Neuronal stem cell (in vitro differentiated cells): ENCODE measurements at regions not wholly inside any gene's neighbourhood (a gene's known extent, or its start where the extent isn't known, plus 50 kb on each side); places are given as distances from the start of the nearest gene placed in this dataset.

Experiments used
- DNase-seq: peaks from one replicate; pipeline ENCODE4 v3.0.0-alpha.2; 2013; ENCODE audit warnings: low spot score
- H2AFZ ChIP-seq: one replicate; pipeline ENCODE4 v1.6.1; 2013; ENCODE audit warnings: mild to moderate bottlenecking, low read length, inconsistent platforms
- H2AK5ac ChIP-seq: 2 replicates; pipeline ENCODE4 v1.6.1; 2013; ENCODE audit warnings: low read depth, mild to moderate bottlenecking, inconsistent platforms, low read length, moderate library complexity, mixed read lengths
- H2BK120ac ChIP-seq: 2 replicates; pipeline ENCODE4 v1.6.1; 2013; ENCODE audit warnings: low read depth, mild to moderate bottlenecking, inconsistent platforms, low read length, moderate library complexity, mixed read lengths
- H2BK12ac ChIP-seq: one replicate; pipeline ENCODE4 v1.6.1; 2013; ENCODE audit warnings: low read length, inconsistent platforms
- H2BK15ac ChIP-seq: 2 replicates; pipeline ENCODE4 v1.6.1; 2013; ENCODE audit warnings: mild to moderate bottlenecking, low read length, inconsistent platforms, mixed read lengths
- H2BK5ac ChIP-seq: one replicate; pipeline ENCODE4 v1.6.1; 2013; ENCODE audit warnings: inconsistent platforms, mild to moderate bottlenecking, low read length, moderate library complexity
- H3K14ac ChIP-seq: one replicate; pipeline ENCODE4 v1.6.1; 2013; ENCODE audit warnings: low read length, inconsistent platforms
- H3K18ac ChIP-seq: 2 replicates; pipeline ENCODE4 v1.6.1; 2013; ENCODE audit warnings: low read length, inconsistent platforms
- H3K23ac ChIP-seq: 2 replicates; pipeline ENCODE4 v1.6.1; 2013; ENCODE audit warnings: low read depth, mild to moderate bottlenecking, mixed read lengths, low read length, inconsistent platforms; ENCODE audit not compliant: poor library complexity
- H3K27ac ChIP-seq: replicated peaks from 3 replicates; pipeline ENCODE4 v1.5.1; 2013; ENCODE audit warnings: low read length, inconsistent platforms
- H3K27me3 ChIP-seq, 3 experiments: 2 replicates each; pipeline ENCODE4 v1.6.1; 2013; ENCODE audit warnings: low read length in 3 of 3, mild to moderate bottlenecking in 2 of 3, inconsistent platforms in 1 of 3, low read depth in 1 of 3, mixed read lengths in 1 of 3, moderate library complexity in 1 of 3; ENCODE audit not compliant: control insufficient read depth in 3 of 3, insufficient read depth in 3 of 3
- H3K36me3 ChIP-seq, 2 donors: replicated peaks in 1 of 2; 2 replicates each; pipeline ENCODE4 v1.6.1; 2013; ENCODE audit warnings: low read length in 2 of 2; ENCODE audit not compliant: control insufficient read depth in 2 of 2, insufficient read depth in 2 of 2
- H3K4ac ChIP-seq: 2 replicates; pipeline ENCODE4 v1.6.1; 2013; ENCODE audit warnings: inconsistent platforms, mild to moderate bottlenecking, low read length, moderate library complexity
- H3K4me1 ChIP-seq, 2 donors: 1 replicate in 1 of 2; 2 replicates in 1 of 2; pipeline ENCODE4 v1.6.1; 2013; ENCODE audit warnings: low read length in 2 of 2, low read depth in 1 of 2; ENCODE audit not compliant: control insufficient read depth in 2 of 2, insufficient read depth in 1 of 2
- H3K4me2 ChIP-seq: one replicate; pipeline ENCODE4 v1.6.1; 2013; ENCODE audit warnings: mild to moderate bottlenecking, low read length, inconsistent platforms; ENCODE audit not compliant: insufficient read depth, poor library complexity, severe bottlenecking
- H3K4me3 ChIP-seq, 2 donors: 2 replicates each; pipeline ENCODE4 v1.5.1; 2013; ENCODE audit warnings: low read length in 2 of 2, mild to moderate bottlenecking in 2 of 2, inconsistent platforms in 1 of 2, moderate library complexity in 1 of 2
- H3K79me1 ChIP-seq: one replicate; pipeline ENCODE4 v1.6.1; 2013; ENCODE audit warnings: low read depth, mild to moderate bottlenecking, inconsistent platforms, low read length, moderate library complexity
- H3K9ac ChIP-seq: one replicate; pipeline ENCODE4 v1.6.1; 2013; ENCODE audit warnings: mild to moderate bottlenecking, low read depth, low read length, inconsistent platforms; ENCODE audit not compliant: poor library complexity
- H3K9me3 ChIP-seq, 2 donors: replicated peaks in 1 of 2; 2 replicates each; pipeline versions ENCODE3 to v1.6.1; 2013; ENCODE audit warnings: low read length in 2 of 2, mild to moderate bottlenecking in 2 of 2, inconsistent platforms in 1 of 2, low read depth in 1 of 2, mixed read lengths in 1 of 2, moderate library complexity in 1 of 2; ENCODE audit not compliant: control insufficient read depth in 2 of 2, insufficient read depth in 1 of 2
- H4K8ac ChIP-seq: one replicate; pipeline ENCODE4 v1.6.1; 2013; ENCODE audit warnings: low read depth, mild to moderate bottlenecking, inconsistent platforms, low read length, moderate library complexity
- H4K91ac ChIP-seq: one replicate; pipeline ENCODE4 v1.6.1; 2013; ENCODE audit warnings: low read length, low read depth, mild to moderate bottlenecking, inconsistent platforms; ENCODE audit not compliant: poor library complexity
- WGBS, 2 donors: extraction: QIAGEN DNeasy Blood & Tissue Kit; methylation state at CpG; one replicate each; pipeline ENCODE4 v1.1.7; 2013; ENCODE audit warnings: missing lambda C conversion rate in 2 of 2, mixed read lengths in 1 of 2; ENCODE audit not compliant: insufficient read length in 2 of 2, insufficient replicate concordance in 1 of 2; ENCODE audit errors: extremely low coverage in 2 of 2; 5-methylcytosine and 5-hydroxymethylcytosine counted together

DNA sequence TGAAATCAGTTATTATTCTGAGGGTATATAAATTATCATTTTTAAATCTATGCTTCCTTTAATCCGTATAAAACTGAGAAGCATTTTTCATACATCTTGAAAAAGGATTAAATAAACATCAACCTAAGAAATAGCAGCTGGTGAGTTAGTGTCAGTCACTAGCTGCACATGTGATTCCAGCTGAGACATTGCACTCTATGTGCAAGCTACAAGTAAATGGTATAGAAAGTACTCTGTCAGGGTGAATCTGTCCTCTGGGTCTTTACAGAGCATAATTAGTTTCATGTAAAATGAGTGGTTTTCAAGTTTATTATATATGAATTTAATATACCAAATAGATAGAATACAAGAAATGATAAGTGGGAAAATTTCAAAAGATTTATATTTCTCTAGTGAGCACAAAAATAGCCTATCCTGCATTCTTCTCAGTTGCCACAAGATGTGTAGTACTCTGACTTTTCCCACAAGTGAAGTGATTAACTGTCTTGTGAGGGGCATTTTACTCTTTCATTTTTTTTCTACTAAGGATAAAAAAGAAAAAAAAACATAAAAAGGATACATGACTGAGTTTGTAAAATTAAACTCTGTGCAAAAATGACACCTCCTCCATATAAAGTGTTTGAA is 1372.1 kb downstream of the PCDH9 start:
- H3K18ac ChIP-seq = no peak overlapping the region
- no peak overlapping the region for H3K4ac ChIP-seq
- H2AK5ac ChIP-seq = no peak overlapping the region
- H2BK15ac ChIP-seq = no peak overlapping the region
- no peaks in the 10 kb centered on the region for H3K27me3 ChIP-seq
- H2BK12ac ChIP-seq = no peak overlapping the region
- no peak for DNase-seq
- WGBS, 2 donors = no CpG with 5 or more reads among the region's 1 CpG
- no peak overlapping the region for H2BK5ac ChIP-seq
- H3K9ac ChIP-seq = no peak overlapping the region
- H3K4me1 ChIP-seq = no peaks in the 10 kb centered on the region
- H4K8ac ChIP-seq = no peak overlapping the region
- H2BK120ac ChIP-seq = no peak overlapping the region
- H3K36me3 ChIP-seq = no peaks in the 10 kb centered on the region
- H3K23ac ChIP-seq = no peak overlapping the region
- H3K4me3 ChIP-seq = no peak overlapping the region
- H2AFZ ChIP-seq = no peak overlapping the region
- H3K79me1 ChIP-seq = no peaks in the 10 kb centered on the region
- no peak overlapping the region for H3K27ac ChIP-seq
- H3K14ac ChIP-seq = no peak overlapping the region
- H3K4me2 ChIP-seq = no peak overlapping the region
- H4K91ac ChIP-seq = no peak overlapping the region
- H3K9me3 ChIP-seq = no peaks in the 10 kb centered on the region

DNA sequence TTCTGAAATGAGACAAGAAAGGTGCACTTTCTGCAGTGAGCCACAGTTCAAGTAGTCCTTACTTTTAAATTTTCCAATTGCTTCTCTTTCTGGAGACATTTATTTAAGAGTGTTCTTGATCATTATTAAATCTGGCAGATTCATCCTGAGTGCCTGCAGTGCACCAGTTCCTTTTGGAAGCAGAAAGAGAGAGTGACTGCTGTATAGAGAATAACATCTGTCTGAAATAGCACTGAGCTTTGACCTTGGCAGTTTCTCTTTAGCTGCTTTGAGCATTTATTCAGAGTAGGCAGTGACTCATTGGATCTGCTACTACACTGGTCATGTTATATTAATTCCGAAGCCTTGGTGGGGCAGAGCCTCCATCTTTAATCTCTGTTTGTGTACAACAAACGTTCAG is 1373.7 kb downstream of the PCDH9 start:
- Histone ChIP-seq H2BK12ac (no peak overlapping the region), H3K9ac (no peak overlapping the region), H4K8ac (no peak overlapping the region), H2BK120ac (no peak overlapping the region), H2BK5ac (no peak overlapping the region), H3K27ac (no peak overlapping the region), H3K4ac (no peak overlapping the region), H2AFZ (no peak overlapping the region), H3K4me3 (no peak overlapping the region), H3K27me3 (no peaks in the 10 kb centered on the region), H4K91ac (no peak overlapping the region), H3K36me3 (no peaks in the 10 kb centered on the region), H3K79me1 (no peaks in the 10 kb centered on the region), H3K4me2 (no peak overlapping the region), H3K14ac (no peak overlapping the region), H2AK5ac (no peak overlapping the region), H3K9me3 (no peaks in the 10 kb centered on the region), H3K18ac (no peak overlapping the region), H3K4me1 (no peaks in the 10 kb centered on the region), H2BK15ac (no peak overlapping the region), H3K23ac (no peak overlapping the region)
- no peak for DNase-seq
- WGBS, 2 donors = no CpG with 5 or more reads among the region's 2 CpGs

DNA sequence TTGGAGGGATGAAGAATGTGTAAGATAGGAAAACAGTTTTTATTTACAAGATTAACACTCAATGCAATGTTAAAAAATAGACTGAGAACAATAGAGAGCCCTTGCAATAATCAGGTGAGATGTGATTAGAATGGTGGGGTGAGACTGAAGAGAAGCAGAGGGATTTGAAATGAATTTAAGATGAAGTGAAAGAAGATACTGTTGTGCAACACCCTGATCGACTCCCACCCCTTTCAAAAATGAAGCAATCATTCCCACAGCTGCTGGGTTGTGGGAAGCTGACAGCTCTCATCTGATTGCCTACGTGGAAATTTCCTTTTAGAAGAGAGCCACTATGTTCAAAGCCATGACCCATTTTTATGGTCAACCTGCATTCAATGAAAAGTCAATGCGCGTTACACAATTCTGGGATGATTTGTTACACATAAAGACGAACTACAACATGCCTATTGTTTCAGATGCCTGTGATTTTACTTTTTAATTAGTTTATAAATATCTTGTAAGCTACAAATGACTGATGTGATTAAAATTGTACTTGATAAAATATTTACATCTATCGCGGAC is 1374.8 kb downstream of the PCDH9 start:
- Histone ChIP-seq H2AFZ (no peak overlapping the region), H3K4ac (no peak overlapping the region), H3K27me3 (no peaks in the 10 kb centered on the region), H3K18ac (no peak overlapping the region), H3K14ac (no peak overlapping the region), H2BK12ac (no peak overlapping the region), H3K27ac (no peak overlapping the region), H3K36me3 (no peaks in the 10 kb centered on the region), H3K4me1 (no peaks in the 10 kb centered on the region), H3K4me2 (no peak overlapping the region), H3K79me1 (no peaks in the 10 kb centered on the region), H3K23ac (no peak overlapping the region), H3K9me3 (no peaks in the 10 kb centered on the region), H3K4me3 (no peak overlapping the region), H4K8ac (no peak overlapping the region), H4K91ac (no peak overlapping the region), H2AK5ac (no peak overlapping the region), H3K9ac (no peak overlapping the region), H2BK15ac (no peak overlapping the region), H2BK5ac (no peak overlapping the region), H2BK120ac (no peak overlapping the region)
- no CpG with 5 or more reads among the region's 7 CpGs for WGBS, 2 donors
- DNase-seq = no peak

DNA sequence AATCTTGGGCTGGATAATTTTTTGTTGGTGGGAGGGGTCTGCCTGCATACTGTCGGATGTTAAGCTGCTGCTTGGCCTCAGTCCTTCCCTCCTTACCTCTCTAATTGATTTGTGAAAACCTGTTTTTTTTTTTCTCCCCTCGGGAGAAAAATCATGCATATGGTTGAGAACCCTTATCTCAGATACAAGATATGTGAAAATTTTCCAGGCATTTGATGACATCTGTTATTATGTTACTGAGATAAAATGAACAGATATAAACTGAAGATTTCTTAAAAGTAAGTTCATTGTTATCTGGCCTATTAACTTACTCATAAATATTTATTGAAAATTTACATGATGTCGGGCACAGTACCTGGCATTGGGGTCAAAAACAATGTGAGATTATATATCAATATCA is 1375.7 kb downstream of the PCDH9 start:
- Histone ChIP-seq H3K79me1 (no peaks in the 10 kb centered on the region), H2AK5ac (no peak overlapping the region), H3K4me3 (no peak overlapping the region), H3K9ac (no peak overlapping the region), H3K9me3 (no peaks in the 10 kb centered on the region), H3K27me3 (no peaks in the 10 kb centered on the region), H3K4ac (no peak overlapping the region), H3K23ac (no peak overlapping the region), H3K4me1 (no peaks in the 10 kb centered on the region), H2BK12ac (no peak overlapping the region), H3K14ac (no peak overlapping the region), H2AFZ (no peak overlapping the region), H4K91ac (no peak overlapping the region), H2BK15ac (no peak overlapping the region), H3K18ac (no peak overlapping the region), H3K27ac (no peak overlapping the region), H2BK120ac (no peak overlapping the region), H4K8ac (no peak overlapping the region), H3K36me3 (no peaks in the 10 kb centered on the region), H2BK5ac (no peak overlapping the region), H3K4me2 (no peak overlapping the region)
- WGBS, 2 donors = no CpG with 5 or more reads among the region's 3 CpGs
- no peak for DNase-seq
